Esophagus (tissue), 2 donors: ENCODE measurements at regions not wholly inside any gene's neighbourhood (a gene's known extent, or its start where the extent isn't known, plus 50 kb on each side); places are given as distances from the start of the nearest gene placed in this dataset.

Source experiments
- H3K27ac ChIP-seq, 2 donors: one replicate each; pipeline ENCODE4 v1.5.1; 2013; ENCODE audit warnings: low read depth in 2 of 2, mild to moderate bottlenecking in 2 of 2, inconsistent platforms in 1 of 2, low read length in 1 of 2, moderate library complexity in 1 of 2
- H3K27me3 ChIP-seq, 2 donors: one replicate each; pipeline ENCODE4 v1.6.1; 2013; ENCODE audit warnings: low read length in 2 of 2, control low read depth in 1 of 2, mild to moderate bottlenecking in 1 of 2; ENCODE audit not compliant: insufficient read depth in 2 of 2, control insufficient read depth in 1 of 2
- H3K36me3 ChIP-seq, 2 donors: one replicate each; pipeline ENCODE4 v1.6.1; 2013; ENCODE audit warnings: low read length in 1 of 2; ENCODE audit not compliant: control insufficient read depth in 2 of 2, insufficient read depth in 2 of 2
- H3K4me1 ChIP-seq, 2 donors: one replicate each; pipeline ENCODE4 v1.6.1; 2013; ENCODE audit warnings: low read length in 1 of 2; ENCODE audit not compliant: control insufficient read depth in 2 of 2, insufficient read depth in 2 of 2
- H3K4me3 ChIP-seq, 2 donors: one replicate each; pipeline ENCODE4 v1.5.1; 2013; ENCODE audit warnings: low read length in 2 of 2, mild to moderate bottlenecking in 2 of 2, low read depth in 1 of 2, moderate library complexity in 1 of 2
- H3K9me3 ChIP-seq, 2 donors: one replicate each; pipeline ENCODE4 v1.6.1; 2013; ENCODE audit warnings: mild to moderate bottlenecking in 2 of 2, low read depth in 1 of 2, low read length in 1 of 2, moderate library complexity in 1 of 2; ENCODE audit not compliant: control insufficient read depth in 2 of 2, insufficient read depth in 1 of 2
- WGBS, 2 donors: extraction: QIAGEN DNeasy Blood & Tissue Kit; methylation state at CpG; one replicate each; pipeline ENCODE4 v1.1.7; 2013; 5-methylcytosine and 5-hydroxymethylcytosine counted together
- donor health status: healthy with polysubstance abuse.
- donor health status: Bipolar disorder and iron deficiency.

DNA sequence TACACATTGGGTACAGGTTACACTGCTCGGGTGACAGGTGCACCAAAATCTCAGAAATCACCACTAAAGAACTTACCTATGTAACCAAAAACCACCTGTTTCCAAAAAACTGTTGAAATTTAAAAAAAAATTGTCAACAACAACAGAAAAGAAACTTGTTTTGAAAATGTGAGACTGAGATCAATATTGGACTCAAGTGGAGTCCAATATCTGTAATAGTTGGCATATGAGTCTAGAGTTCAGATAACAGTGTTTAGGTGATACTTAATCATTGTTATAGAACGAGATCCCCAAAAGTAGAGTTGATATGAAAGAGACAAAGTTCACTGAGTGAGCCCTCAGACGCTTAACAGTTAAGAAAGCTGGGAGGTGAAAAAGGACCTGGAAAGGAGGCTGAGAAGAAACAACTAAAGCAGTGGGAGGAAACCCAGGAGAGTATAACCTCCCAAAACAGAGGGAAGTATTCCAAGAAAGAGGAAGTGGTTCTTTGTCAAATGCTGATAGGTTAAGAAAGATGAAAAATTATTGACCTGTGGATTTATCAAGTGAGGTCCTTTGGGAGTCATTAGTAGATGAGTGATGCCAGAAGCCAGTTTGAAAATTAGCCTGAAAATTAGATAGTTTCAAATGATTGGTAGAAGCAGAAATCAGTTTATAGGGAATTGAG, 388.6 kb upstream of the DPH6 start:
- Histone ChIP-seq H3K27ac (no peak overlapping the region), H3K9me3 (no peaks in the 10 kb centered on the region), H3K4me3 (no peak overlapping the region), H3K36me3 (no peaks in the 10 kb centered on the region), H3K4me1 (no peaks in the 10 kb centered on the region), H3K27me3 (no peaks in the 10 kb centered on the region)
- 76 to 87% methylated on average over 3 of the region's 3 CpGs for WGBS, 2 donors

DNA sequence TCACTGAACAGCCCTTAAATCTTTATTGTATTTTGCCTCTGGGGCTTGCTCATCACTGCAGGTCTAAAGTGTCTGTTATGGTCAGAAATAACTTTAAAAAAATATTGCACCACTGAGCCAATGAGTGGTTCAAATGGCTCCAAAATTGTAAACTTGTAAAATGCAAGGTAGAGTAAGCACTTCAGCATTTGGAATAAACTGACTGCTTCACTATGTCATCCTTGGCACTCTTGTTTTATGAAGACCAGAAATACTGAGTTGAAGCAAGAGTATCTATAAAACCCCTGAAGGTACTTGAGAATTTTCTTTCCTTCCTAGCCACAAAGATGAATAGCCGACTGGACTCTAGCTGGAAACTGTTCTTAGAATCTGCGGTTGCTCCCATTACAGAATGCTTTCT, 390.3 kb upstream of the DPH6 start:
- Histone ChIP-seq H3K9me3 (no peaks in the 10 kb centered on the region), H3K4me1 (no peaks in the 10 kb centered on the region), H3K36me3 (no peaks in the 10 kb centered on the region), H3K4me3 (no peak overlapping the region), H3K27ac (no peak overlapping the region), H3K27me3 (no peaks in the 10 kb centered on the region)
- 93 to 94% methylated on average over 2 of the region's 2 CpGs for WGBS, 2 donors

- Histone ChIP-seq H3K36me3 (no peaks in the 10 kb centered on the region), H3K27me3 (no peaks in the 10 kb centered on the region), H3K4me1 (no peaks in the 10 kb centered on the region), H3K4me3 (no peak overlapping the region), H3K27ac (no peak overlapping the region), H3K9me3 (no peaks in the 10 kb centered on the region)
- 65 to 74% methylated on average over 1 of the region's 1 CpG for WGBS, 2 donors
Observed at GRCh38 chr15:35937380-35937779, 391.4 kb upstream of the DPH6 start.

- Histone ChIP-seq H3K9me3 (no peaks in the 10 kb centered on the region), H3K36me3 (no peaks in the 10 kb centered on the region), H3K4me3 (no peak overlapping the region), H3K27ac (no peak overlapping the region), H3K4me1 (no peaks in the 10 kb centered on the region), H3K27me3 (no peaks in the 10 kb centered on the region)
- 71% methylated on average over 8 of the region's 8 CpGs for WGBS, 2 donors
Observed at GRCh38 chr15:35944945-35945585, 399.1 kb upstream of the DPH6 start.

DNA sequence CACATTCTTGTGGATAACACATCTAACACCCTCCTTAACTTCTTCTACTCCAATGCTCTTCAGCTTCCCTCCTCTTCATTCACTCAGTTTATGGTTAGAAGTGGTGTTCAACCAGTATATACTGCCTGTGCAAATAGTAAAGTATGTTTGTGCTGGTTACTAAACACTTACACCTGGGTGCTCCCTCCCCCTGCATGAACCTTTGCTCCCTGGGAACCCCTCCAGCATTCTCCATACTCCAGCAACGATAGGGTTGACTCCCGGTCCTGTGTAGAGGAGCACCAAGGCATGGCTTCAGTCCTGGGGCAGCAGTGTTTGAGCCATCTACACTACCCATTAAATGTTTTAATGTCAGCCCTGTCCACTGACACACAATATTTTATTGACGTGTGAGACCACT, 407.5 kb upstream of the DPH6 start:
- H3K4me3 ChIP-seq: no peak overlapping the region
- H3K4me1 ChIP-seq: no peaks in the 10 kb centered on the region
- H3K36me3 ChIP-seq: no peaks in the 10 kb centered on the region
- no peak overlapping the region for H3K27ac ChIP-seq
- WGBS, 2 donors: 74 to 80% methylated on average over 3 of the region's 3 CpGs
- H3K27me3 ChIP-seq: peaks cover 0 to 2% of the 10 kb centered on the region in 2 donors
- no peaks in the 10 kb centered on the region for H3K9me3 ChIP-seq

- 51 to 61% methylated on average over 3 of the region's 3 CpGs for WGBS, 2 donors
- Histone ChIP-seq H3K4me1 (no peaks in the 10 kb centered on the region), H3K27ac (no peak overlapping the region), H3K27me3 (peaks cover 0 to 2% of the 10 kb centered on the region in 2 donors), H3K9me3 (no peaks in the 10 kb centered on the region), H3K36me3 (no peaks in the 10 kb centered on the region), H3K4me3 (no peak overlapping the region)
Observed at GRCh38 chr15:35956056-35956455, 410.1 kb upstream of the DPH6 start.

DNA sequence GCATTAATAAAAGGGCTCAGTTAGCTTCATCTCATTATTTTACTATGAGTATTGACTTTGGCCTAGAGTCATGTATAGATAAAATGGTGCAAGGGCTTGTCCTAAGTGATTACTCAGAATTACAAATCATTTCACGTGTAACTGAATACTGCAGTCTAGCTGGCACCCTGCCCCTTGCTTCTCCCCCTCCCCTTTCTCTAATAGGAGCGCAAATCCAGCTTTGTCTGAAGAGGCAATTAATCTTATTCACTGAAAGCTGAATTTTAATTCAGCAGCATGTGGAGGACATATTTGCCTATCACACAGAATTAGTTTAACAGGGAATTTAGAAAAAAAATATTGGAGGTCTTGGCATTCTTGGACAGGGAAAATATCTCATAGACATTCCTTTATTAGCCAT, 412.1 kb upstream of the DPH6 start:
- WGBS, 2 donors: 36 to 46% methylated on average over 2 of the region's 2 CpGs
- Histone ChIP-seq H3K27ac (no peak overlapping the region), H3K9me3 (no peaks in the 10 kb centered on the region)

DNA sequence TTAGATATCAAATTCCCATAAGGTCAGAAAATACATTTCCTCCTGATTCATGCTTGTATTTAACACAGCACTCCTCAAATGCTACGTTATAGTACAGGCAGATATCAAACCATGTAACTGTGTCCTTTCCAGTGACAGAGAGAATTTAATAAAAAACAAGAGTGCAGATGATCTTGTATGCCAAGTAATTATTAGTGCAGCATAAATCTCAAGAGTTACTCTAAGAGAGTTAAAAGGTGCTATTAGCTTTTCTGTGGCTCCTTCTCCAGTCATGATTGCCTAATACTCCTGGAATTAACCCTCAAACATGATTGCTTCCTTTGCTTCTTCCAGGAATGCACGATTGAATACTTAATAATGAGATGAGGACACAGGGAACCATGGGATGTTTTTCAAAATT, 413.0 kb upstream of the DPH6 start:
- no peak overlapping the region for H3K4me3 ChIP-seq
- 41 to 46% methylated on average over 2 of the region's 2 CpGs for WGBS, 2 donors

More for the DNA sequence above, 412.1 kb upstream of the DPH6 start:
- H3K27me3 ChIP-seq: peaks cover 0 to 2% of the 10 kb centered on the region in 2 donors
- H3K36me3 ChIP-seq: no peaks in the 10 kb centered on the region
- no peaks in the 10 kb centered on the region for H3K4me1 ChIP-seq
- no peak overlapping the region for H3K4me3 ChIP-seq

GRCh38 chr15:35963326-35963725, 417.4 kb upstream of the DPH6 start:
- no peaks in the 10 kb centered on the region for H3K9me3 ChIP-seq

More for the DNA sequence above, 413.0 kb upstream of the DPH6 start:
- H3K4me1 ChIP-seq: no peaks in the 10 kb centered on the region
- H3K36me3 ChIP-seq: no peaks in the 10 kb centered on the region
- peaks cover 0 to 2% of the 10 kb centered on the region in 2 donors for H3K27me3 ChIP-seq
- H3K27ac ChIP-seq: no peak overlapping the region
- H3K9me3 ChIP-seq: no peaks in the 10 kb centered on the region

DNA sequence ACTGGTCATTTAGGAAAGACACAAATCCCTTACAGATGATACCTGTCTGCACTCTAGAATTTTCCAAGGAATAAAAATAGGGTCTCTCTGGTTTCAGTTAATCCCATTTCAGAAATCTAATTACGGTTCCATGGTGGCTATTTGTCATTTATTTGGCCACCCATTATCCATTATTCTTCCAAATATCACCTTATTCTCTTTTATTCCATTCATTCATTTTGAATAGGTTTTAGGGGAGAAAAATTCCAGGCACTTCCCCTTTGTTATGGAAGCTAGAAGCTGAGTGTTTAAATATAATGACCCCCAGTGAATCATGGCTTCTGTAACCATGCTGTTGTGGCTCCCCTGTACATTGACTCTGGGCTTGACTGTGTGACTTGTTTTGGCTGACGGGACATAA, 420.8 kb upstream of the DPH6 start:
- no peak overlapping the region for H3K4me3 ChIP-seq
- no peaks in the 10 kb centered on the region for H3K9me3 ChIP-seq
- no peaks in the 10 kb centered on the region for H3K27me3 ChIP-seq
- H3K36me3 ChIP-seq: no peaks in the 10 kb centered on the region
- WGBS, 2 donors: 69 to 76% methylated on average over 2 of the region's 2 CpGs
- no peak overlapping the region for H3K27ac ChIP-seq
- H3K4me1 ChIP-seq: no peaks in the 10 kb centered on the region

More at GRCh38 chr15:35963326-35963725, 417.4 kb upstream of the DPH6 start:
- no peaks in the 10 kb centered on the region for H3K36me3 ChIP-seq
- H3K27me3 ChIP-seq: no peaks in the 10 kb centered on the region
- H3K27ac ChIP-seq: no peak overlapping the region
- WGBS, 2 donors: 84 to 94% methylated on average over 2 of the region's 2 CpGs
- H3K4me1 ChIP-seq: no peaks in the 10 kb centered on the region
- H3K4me3 ChIP-seq: no peak overlapping the region
